OCI-LY7 (cell line): ENCODE measurements at regions not wholly inside any gene's neighbourhood (a gene's known extent, or its start where the extent isn't known, plus 50 kb on each side); places are given as distances from the start of the nearest gene placed in this dataset.

Source experiments
- EZH2phosphoT487 ChIP-seq: fragments of 200-600 bp; sonication (generic); IDR thresholded peaks from 2 replicates; pipeline ENCODE4 v1.6.1; 2018; ENCODE audit warnings: low read depth, borderline replicate concordance, mild to moderate bottlenecking, mixed run types, antibody characterized with exemption, low read length, moderate library complexity, mixed read lengths
- TF ChIP-seq, protein P1 (sequence below): fragments of 200-600 bp; sonication (generic); conservative IDR thresholded peaks from 2 replicates; pipeline ENCODE4 v1.5.1; 2014; ENCODE audit warnings: mild to moderate bottlenecking, antibody characterized with exemption, low read length, moderate library complexity, mixed read lengths

GRCh38 chr5:51072937-51073336 lies 310.3 kb upstream of the ISL1 start:
- TF ChIP-seq, protein P1, sequence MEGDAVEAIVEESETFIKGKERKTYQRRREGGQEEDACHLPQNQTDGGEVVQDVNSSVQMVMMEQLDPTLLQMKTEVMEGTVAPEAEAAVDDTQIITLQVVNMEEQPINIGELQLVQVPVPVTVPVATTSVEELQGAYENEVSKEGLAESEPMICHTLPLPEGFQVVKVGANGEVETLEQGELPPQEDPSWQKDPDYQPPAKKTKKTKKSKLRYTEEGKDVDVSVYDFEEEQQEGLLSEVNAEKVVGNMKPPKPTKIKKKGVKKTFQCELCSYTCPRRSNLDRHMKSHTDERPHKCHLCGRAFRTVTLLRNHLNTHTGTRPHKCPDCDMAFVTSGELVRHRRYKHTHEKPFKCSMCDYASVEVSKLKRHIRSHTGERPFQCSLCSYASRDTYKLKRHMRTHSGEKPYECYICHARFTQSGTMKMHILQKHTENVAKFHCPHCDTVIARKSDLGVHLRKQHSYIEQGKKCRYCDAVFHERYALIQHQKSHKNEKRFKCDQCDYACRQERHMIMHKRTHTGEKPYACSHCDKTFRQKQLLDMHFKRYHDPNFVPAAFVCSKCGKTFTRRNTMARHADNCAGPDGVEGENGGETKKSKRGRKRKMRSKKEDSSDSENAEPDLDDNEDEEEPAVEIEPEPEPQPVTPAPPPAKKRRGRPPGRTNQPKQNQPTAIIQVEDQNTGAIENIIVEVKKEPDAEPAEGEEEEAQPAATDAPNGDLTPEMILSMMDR = no peak
- no peak for TF ChIP-seq EZH2phosphoT487
